GM12891 (cell line): ENCODE measurements at regions not wholly inside any gene's neighbourhood (a gene's known extent, or its start where the extent isn't known, plus 50 kb on each side); places are given as distances from the start of the nearest gene placed in this dataset.

Source experiments
- PAX5 ChIP-seq: IDR thresholded peaks from 2 replicates; pipeline ENCODE4 v1.6.1; 2011; ENCODE audit warnings: low read length, moderate library complexity, mild to moderate bottlenecking; ENCODE audit not compliant: insufficient read depth, severe bottlenecking
- POLR2A ChIP-seq: IDR thresholded peaks from 2 replicates; pipeline ENCODE4 v1.6.1; 2011; ENCODE audit warnings: low read depth, low read length, control low read depth
- POLR2AphosphoS5 ChIP-seq: IDR thresholded peaks from 2 replicates; pipeline ENCODE4 v1.6.1; 2011; ENCODE audit warnings: low read depth, low read length, control low read depth
- POU2F2 ChIP-seq: IDR thresholded peaks from 2 replicates; pipeline ENCODE4 v1.6.1; 2011; ENCODE audit warnings: low read depth, mild to moderate bottlenecking, control low read depth, low read length, moderate library complexity
- SPI1 ChIP-seq: IDR thresholded peaks from 2 replicates; pipeline ENCODE4 v1.6.1; 2011; ENCODE audit warnings: low read depth, low read length, control low read depth
- TAF1 ChIP-seq: IDR thresholded peaks from 2 replicates; pipeline ENCODE4 v1.6.1; 2011; ENCODE audit warnings: low read depth, low read length, control low read depth

DNA sequence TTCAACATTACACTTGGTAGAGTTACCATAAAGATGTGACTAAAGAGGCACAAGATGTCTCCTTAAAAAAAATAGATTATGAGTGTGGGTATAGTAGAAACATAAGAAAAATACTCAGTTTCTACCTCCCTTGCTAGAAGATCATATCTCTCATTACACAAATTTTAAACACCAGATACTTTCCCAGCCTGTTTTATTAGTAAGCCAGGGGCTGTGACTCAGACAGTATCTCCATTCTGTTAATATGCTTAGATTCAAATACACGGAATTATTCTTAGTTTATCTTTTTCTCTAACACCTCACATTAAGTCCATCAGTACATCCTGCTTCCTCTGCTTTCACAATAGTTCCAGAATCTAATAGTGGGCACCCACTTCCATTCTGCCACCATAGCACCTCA, 561.8 kb upstream of the ADAMTS5 start:
- TF ChIP-seq POLR2A: no peak
- TF ChIP-seq POLR2AphosphoS5: no peak
- no peak for TF ChIP-seq SPI1
- TF ChIP-seq TAF1: no peak
- no peak for TF ChIP-seq POU2F2
- TF ChIP-seq PAX5: no peak
